IMR-90 (cell line): ENCODE measurements at regions not wholly inside any gene's neighbourhood (a gene's known extent, or its start where the extent isn't known, plus 50 kb on each side); places are given as distances from the start of the nearest gene placed in this dataset.

Experiments
- BHLHE40 ChIP-seq: fragments of 150-350 bp; IDR thresholded peaks from 2 replicates; pipeline ENCODE4 v1.6.1; 2016; ENCODE audit warnings: mild to moderate bottlenecking, low read depth, low read length
- CEBPB ChIP-seq: IDR thresholded peaks from 2 replicates; pipeline ENCODE4 v1.6.1; 2012; ENCODE audit warnings: low read depth, low read length, improper control_type of control experiment
- FOS ChIP-seq: fragments of 150-350 bp; IDR thresholded peaks from 2 replicates; pipeline ENCODE4 v1.6.1; 2016; ENCODE audit warnings: low read depth, low read length
- MAFK ChIP-seq: IDR thresholded peaks from 2 replicates; pipeline ENCODE4 v1.6.1; 2012; ENCODE audit warnings: low read depth, low read length, improper control_type of control experiment
- MAZ ChIP-seq: IDR thresholded peaks from 2 replicates; pipeline ENCODE4 v1.6.1; 2012; ENCODE audit warnings: low read depth, mild to moderate bottlenecking, low read length, improper control_type of control experiment, moderate library complexity, borderline replicate concordance
- MXI1 ChIP-seq: IDR thresholded peaks from 2 replicates; pipeline ENCODE4 v1.6.1; 2012; ENCODE audit warnings: low read depth, mild to moderate bottlenecking, low read length, moderate library complexity, borderline replicate concordance
- POLR2A ChIP-seq: IDR thresholded peaks from 2 replicates; pipeline ENCODE4 v1.6.1; 2012; ENCODE audit warnings: mild to moderate bottlenecking, low read depth, low read length
- RAD21 ChIP-seq: IDR thresholded peaks from 2 replicates; pipeline ENCODE4 v1.6.1; 2012; ENCODE audit warnings: low read length, improper control_type of control experiment
- RCOR1 ChIP-seq: IDR thresholded peaks from 2 replicates; pipeline ENCODE4 v1.6.1; 2012; ENCODE audit warnings: mild to moderate bottlenecking, low read length, improper control_type of control experiment; ENCODE audit not compliant: insufficient replicate concordance
- RFX5 ChIP-seq: IDR thresholded peaks from 2 replicates; pipeline ENCODE4 v1.8.0; 2012; ENCODE audit warnings: low read depth, mild to moderate bottlenecking, low read length, moderate library complexity
- TF ChIP-seq, protein P1 (sequence below): conservative IDR thresholded peaks from 2 replicates; pipeline ENCODE4 v1.5.1; 2012; ENCODE audit warnings: mild to moderate bottlenecking, low read depth, low read length, improper control_type of control experiment
- TF ChIP-seq, protein P2 (sequence below): fragments of 150-350 bp; IDR thresholded peaks from 2 replicates; pipeline ENCODE4 v1.6.1; 2017; ENCODE audit warnings: mild to moderate bottlenecking, antibody characterized with exemption, low read length, low read depth

DNA sequence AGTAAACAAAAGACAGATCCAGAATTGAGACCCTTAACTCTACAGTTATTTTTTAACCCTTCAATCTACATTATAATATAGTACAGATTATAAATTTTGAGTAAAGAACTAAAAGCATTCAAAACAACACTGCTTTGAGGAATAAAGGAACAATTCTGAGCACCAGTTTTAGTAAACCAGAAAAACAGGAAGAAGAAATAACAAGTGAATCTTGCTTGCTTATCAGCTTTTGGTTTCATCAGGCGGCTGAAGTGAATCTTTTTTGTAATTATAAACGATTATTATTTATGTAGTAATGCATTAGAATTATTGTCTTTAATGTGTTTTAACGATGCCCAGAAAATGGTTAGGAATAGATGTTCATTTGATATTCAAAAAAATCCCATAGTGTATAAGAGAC lies 305.4 kb downstream of the ARAP2 start:
- TF ChIP-seq, protein P1, sequence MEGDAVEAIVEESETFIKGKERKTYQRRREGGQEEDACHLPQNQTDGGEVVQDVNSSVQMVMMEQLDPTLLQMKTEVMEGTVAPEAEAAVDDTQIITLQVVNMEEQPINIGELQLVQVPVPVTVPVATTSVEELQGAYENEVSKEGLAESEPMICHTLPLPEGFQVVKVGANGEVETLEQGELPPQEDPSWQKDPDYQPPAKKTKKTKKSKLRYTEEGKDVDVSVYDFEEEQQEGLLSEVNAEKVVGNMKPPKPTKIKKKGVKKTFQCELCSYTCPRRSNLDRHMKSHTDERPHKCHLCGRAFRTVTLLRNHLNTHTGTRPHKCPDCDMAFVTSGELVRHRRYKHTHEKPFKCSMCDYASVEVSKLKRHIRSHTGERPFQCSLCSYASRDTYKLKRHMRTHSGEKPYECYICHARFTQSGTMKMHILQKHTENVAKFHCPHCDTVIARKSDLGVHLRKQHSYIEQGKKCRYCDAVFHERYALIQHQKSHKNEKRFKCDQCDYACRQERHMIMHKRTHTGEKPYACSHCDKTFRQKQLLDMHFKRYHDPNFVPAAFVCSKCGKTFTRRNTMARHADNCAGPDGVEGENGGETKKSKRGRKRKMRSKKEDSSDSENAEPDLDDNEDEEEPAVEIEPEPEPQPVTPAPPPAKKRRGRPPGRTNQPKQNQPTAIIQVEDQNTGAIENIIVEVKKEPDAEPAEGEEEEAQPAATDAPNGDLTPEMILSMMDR = no peak
- TF ChIP-seq POLR2A = no peak
- TF ChIP-seq BHLHE40 = no peak
- TF ChIP-seq MXI1 = no peak
- TF ChIP-seq RCOR1 = no peak
- TF ChIP-seq CEBPB = no peak
- no peak for TF ChIP-seq RAD21
- no peak for TF ChIP-seq MAFK
- TF ChIP-seq MAZ = no peak
- no peak for TF ChIP-seq FOS
- TF ChIP-seq, protein P2, sequence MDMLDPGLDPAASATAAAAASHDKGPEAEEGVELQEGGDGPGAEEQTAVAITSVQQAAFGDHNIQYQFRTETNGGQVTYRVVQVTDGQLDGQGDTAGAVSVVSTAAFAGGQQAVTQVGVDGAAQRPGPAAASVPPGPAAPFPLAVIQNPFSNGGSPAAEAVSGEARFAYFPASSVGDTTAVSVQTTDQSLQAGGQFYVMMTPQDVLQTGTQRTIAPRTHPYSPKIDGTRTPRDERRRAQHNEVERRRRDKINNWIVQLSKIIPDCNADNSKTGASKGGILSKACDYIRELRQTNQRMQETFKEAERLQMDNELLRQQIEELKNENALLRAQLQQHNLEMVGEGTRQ = no peak
- TF ChIP-seq RFX5 = no peak
